ENCODE measurements at regions not wholly inside any gene's neighbourhood (a gene's known extent, or its start where the extent isn't known, plus 50 kb on each side); places are given as distances from the start of the nearest gene placed in this dataset.

- H3K4me1 Mint-ChIP-seq: no peaks in the 10 kb centered on the region
- peaks cover 0 to under 1% of the 10 kb centered on the region in 2 donors for H3K9me3 ChIP-seq (replicated peaks in 1 of 2; ENCODE audit: control insufficient read depth in 1 of 2, insufficient read depth in 1 of 2, low read length in 2 of 2)
- H3K79me2 ChIP-seq (ENCODE audit: insufficient read depth, low read length): no peaks in the 10 kb centered on the region
- TF ChIP-seq CTCF (IDR thresholded peaks at IDR 0.05): no peak
- no peak overlapping the region for H2AFZ ChIP-seq (ENCODE audit: insufficient read depth, low read depth, low read length, poor library complexity, severe bottlenecking)
- no peak overlapping the region for H3K4me2 ChIP-seq (replicated peaks; ENCODE audit: extremely low read depth, low read length, poor library complexity, severe bottlenecking)
- peaks cover 0 to 5% (median 3%) of the 10 kb centered on the region in 7 donors for H3K9me3 Mint-ChIP-seq
- H3K36me3 Mint-ChIP-seq: no peaks in the 10 kb centered on the region
- H3K27ac ChIP-seq (ENCODE audit: low read depth in 1 of 2, low read length in 2 of 2): no peak overlapping the region
- no peak overlapping the region for H3K4me3 Mint-ChIP-seq
- 85% methylated on average over 5 of the region's 5 CpGs for WGBS (ENCODE audit: insufficient coverage)
- no peaks in the 10 kb centered on the region for H3K36me3 ChIP-seq (replicated peaks in 1 of 2; ENCODE audit: control insufficient read depth in 1 of 2, insufficient read depth in 2 of 2, low read length in 2 of 2)
- H3K9ac ChIP-seq (ENCODE audit: insufficient read depth, low read length, poor library complexity, severe bottlenecking): no peak overlapping the region
- H3K4me3 ChIP-seq (replicated peaks in 1 of 3; ENCODE audit: low read depth in 2 of 3, low read length in 3 of 3): no peak overlapping the region
- no peaks in the 10 kb centered on the region for H3K27me3 Mint-ChIP-seq (ENCODE audit: low read depth in 3 of 3)
- H3K27me3 ChIP-seq (ENCODE audit: control insufficient read depth in 2 of 2, insufficient read depth in 2 of 2, low read length in 2 of 2): no peaks in the 10 kb centered on the region
- no peaks in the 10 kb centered on the region for H4K20me1 ChIP-seq (ENCODE audit: insufficient read depth, low read length)
- intact Hi-C loops (cut with micrococcal nuclease): no loop called here
- DNase-seq: no peak
- no peak overlapping the region for H3K27ac Mint-ChIP-seq
- H3K4me1 ChIP-seq (ENCODE audit: control insufficient read depth in 1 of 2, insufficient read depth in 2 of 2, low read length in 2 of 2): no peaks in the 10 kb centered on the region
Observed at GRCh38 chr1:106613861-106614260, 442.6 kb upstream of the PRMT6 start.

- no peaks in the 10 kb centered on the region for H3K79me2 ChIP-seq (ENCODE audit: insufficient read depth, low read length)
- H4K20me1 ChIP-seq (ENCODE audit: insufficient read depth, low read length): no peaks in the 10 kb centered on the region
- no CpG with 5 or more reads among the region's 2 CpGs for WGBS (ENCODE audit: insufficient coverage)
- no peak for TF ChIP-seq CTCF (IDR thresholded peaks at IDR 0.05)
- no peak overlapping the region for H2AFZ ChIP-seq (ENCODE audit: insufficient read depth, low read depth, low read length, poor library complexity, severe bottlenecking)
- H3K27me3 ChIP-seq (ENCODE audit: control insufficient read depth in 2 of 2, insufficient read depth in 2 of 2, low read length in 2 of 2): no peaks in the 10 kb centered on the region
- no peak overlapping the region for H3K4me2 ChIP-seq (replicated peaks; ENCODE audit: extremely low read depth, low read length, poor library complexity, severe bottlenecking)
- Mint-ChIP-seq H3K9me3 (peaks cover 0 to 7% (median 3%) of the 10 kb centered on the region in 7 donors), H3K4me3 (no peak overlapping the region), H3K36me3 (no peaks in the 10 kb centered on the region), H3K27me3 (ENCODE audit: low read depth in 3 of 3) (no peaks in the 10 kb centered on the region), H3K4me1 (no peaks in the 10 kb centered on the region), H3K27ac (no peak overlapping the region)
- H3K4me1 ChIP-seq (ENCODE audit: control insufficient read depth in 1 of 2, insufficient read depth in 2 of 2, low read length in 2 of 2): no peaks in the 10 kb centered on the region
- H3K36me3 ChIP-seq (replicated peaks in 1 of 2; ENCODE audit: control insufficient read depth in 1 of 2, insufficient read depth in 2 of 2, low read length in 2 of 2): no peaks in the 10 kb centered on the region
- H3K9ac ChIP-seq (ENCODE audit: insufficient read depth, low read length, poor library complexity, severe bottlenecking): no peak overlapping the region
- DNase-seq: no peak
- peaks cover 0 to 16% of the 10 kb centered on the region in 2 donors for H3K9me3 ChIP-seq (replicated peaks in 1 of 2; ENCODE audit: control insufficient read depth in 1 of 2, insufficient read depth in 1 of 2, low read length in 2 of 2)
- H3K4me3 ChIP-seq (replicated peaks in 1 of 3; ENCODE audit: low read depth in 2 of 3, low read length in 3 of 3): no peak overlapping the region
- intact Hi-C loops (cut with micrococcal nuclease): no loop called here
- H3K27ac ChIP-seq (ENCODE audit: low read depth in 1 of 2, low read length in 2 of 2): no peak overlapping the region
Observed at GRCh38 chr1:106615473-106615872, 441.0 kb upstream of the PRMT6 start.
